Peyer's patch (tissue), 4 donors: ENCODE measurements at regions not wholly inside any gene's neighbourhood (a gene's known extent, or its start where the extent isn't known, plus 50 kb on each side); places are given as distances from the start of the nearest gene placed in this dataset.

ENCODE experiments used
- DNase-seq, 3 donors: peaks; one replicate each; pipeline ENCODE4 v3.0.0-alpha.2; 2017 to 2019
- H3K27ac ChIP-seq, 4 donors: fragments of 200-600 bp; sonication (generic); one replicate each; pipeline ENCODE4 v1.5.1; 2016 to 2019
- H3K27me3 ChIP-seq, 2 donors: fragments of 200-600 bp; sonication (generic); one replicate each; pipeline ENCODE4 v1.5.1; 2019
- H3K36me3 ChIP-seq, 3 donors: fragments of 200-600 bp; sonication (generic); one replicate each; pipeline ENCODE4 v1.5.1; 2016 to 2019
- H3K4me1 ChIP-seq, 4 donors: fragments of 200-600 bp; sonication (generic); one replicate each; pipeline ENCODE4 v1.5.1; 2016 to 2019
- H3K4me3 ChIP-seq, 4 donors: fragments of 200-600 bp; sonication (generic); 1 replicate in 3 of 4; 2 replicates in 1 of 4; pipeline ENCODE4 v1.5.1; 2016 to 2019; ENCODE audit warnings: mild to moderate bottlenecking in 1 of 4
- H3K9me3 ChIP-seq, 4 donors: fragments of 200-600 bp; sonication (generic); one replicate each; pipeline ENCODE4 v1.5.1; 2016 to 2019; ENCODE audit warnings: mild to moderate bottlenecking in 1 of 4
- POLR2A ChIP-seq, 2 donors: fragments of 450-650 bp; IDR thresholded peaks; one replicate each; pipeline ENCODE4 v1.5.1; 2017; ENCODE audit warnings: antibody characterized with exemption in 2 of 2, mild to moderate bottlenecking in 2 of 2, moderate library complexity in 2 of 2
- TF ChIP-seq, protein P1 (sequence below), 6 experiments: fragments of 450-650 bp in 4 of 6; fragments of 200-600 bp in 2 of 6; sonication (generic) in 1 of 6; IDR thresholded peaks; one replicate each; pipeline ENCODE4 v1.5.1; 2017 to 2019; ENCODE audit warnings: antibody characterized with exemption in 6 of 6, mild to moderate bottlenecking in 3 of 6, moderate library complexity in 1 of 6

- no peaks in the 10 kb centered on the region for H3K36me3 ChIP-seq
- TF ChIP-seq POLR2A (IDR thresholded peaks at IDR 0.05), result no peak
- TF ChIP-seq, protein P1, sequence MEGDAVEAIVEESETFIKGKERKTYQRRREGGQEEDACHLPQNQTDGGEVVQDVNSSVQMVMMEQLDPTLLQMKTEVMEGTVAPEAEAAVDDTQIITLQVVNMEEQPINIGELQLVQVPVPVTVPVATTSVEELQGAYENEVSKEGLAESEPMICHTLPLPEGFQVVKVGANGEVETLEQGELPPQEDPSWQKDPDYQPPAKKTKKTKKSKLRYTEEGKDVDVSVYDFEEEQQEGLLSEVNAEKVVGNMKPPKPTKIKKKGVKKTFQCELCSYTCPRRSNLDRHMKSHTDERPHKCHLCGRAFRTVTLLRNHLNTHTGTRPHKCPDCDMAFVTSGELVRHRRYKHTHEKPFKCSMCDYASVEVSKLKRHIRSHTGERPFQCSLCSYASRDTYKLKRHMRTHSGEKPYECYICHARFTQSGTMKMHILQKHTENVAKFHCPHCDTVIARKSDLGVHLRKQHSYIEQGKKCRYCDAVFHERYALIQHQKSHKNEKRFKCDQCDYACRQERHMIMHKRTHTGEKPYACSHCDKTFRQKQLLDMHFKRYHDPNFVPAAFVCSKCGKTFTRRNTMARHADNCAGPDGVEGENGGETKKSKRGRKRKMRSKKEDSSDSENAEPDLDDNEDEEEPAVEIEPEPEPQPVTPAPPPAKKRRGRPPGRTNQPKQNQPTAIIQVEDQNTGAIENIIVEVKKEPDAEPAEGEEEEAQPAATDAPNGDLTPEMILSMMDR (IDR thresholded peaks at IDR 0.05), result no peak
- H3K4me1 ChIP-seq, result no peaks in the 10 kb centered on the region
- H3K4me3 ChIP-seq, result no peak overlapping the region
- no peaks in the 10 kb centered on the region for H3K27me3 ChIP-seq
- no peak overlapping the region for H3K27ac ChIP-seq
- no peaks in the 10 kb centered on the region for H3K9me3 ChIP-seq
- DNase-seq, result no peak
These were observed 123.0 kb downstream of the CBLN4 start for GRCh38 chr20:55882286-55882685.

GRCh38 chr20:55881204-55881603, 124.1 kb downstream of the CBLN4 start:
- no peaks in the 10 kb centered on the region for H3K36me3 ChIP-seq
- TF ChIP-seq POLR2A (IDR thresholded peaks at IDR 0.05), result no peak
- TF ChIP-seq, protein P1 (IDR thresholded peaks at IDR 0.05), result no peak
- no peak overlapping the region for H3K27ac ChIP-seq
- H3K4me3 ChIP-seq, result no peak overlapping the region
- H3K9me3 ChIP-seq, result no peaks in the 10 kb centered on the region
- H3K4me1 ChIP-seq, result no peaks in the 10 kb centered on the region
- DNase-seq, result no peak
- H3K27me3 ChIP-seq, result no peaks in the 10 kb centered on the region

DNA sequence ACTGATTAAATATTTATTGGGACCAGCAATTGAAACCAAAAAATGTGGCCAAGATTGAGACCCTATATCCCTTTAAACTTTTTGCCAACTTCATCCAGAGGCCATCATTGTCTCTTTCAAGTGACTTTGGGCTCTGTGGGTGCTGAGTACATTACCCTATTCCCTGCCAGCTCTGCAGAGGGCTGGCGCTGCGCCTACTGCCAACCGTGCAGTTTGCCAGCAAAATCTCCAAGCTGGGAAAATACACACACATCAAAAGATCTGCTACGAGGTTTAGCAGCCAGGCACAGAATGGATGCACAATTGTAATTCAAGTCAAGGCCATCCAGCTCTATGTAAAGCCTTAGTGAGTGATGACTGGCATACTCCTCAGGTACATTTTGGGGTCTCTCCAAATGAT, 125.0 kb downstream of the CBLN4 start:
- no peaks in the 10 kb centered on the region for H3K27me3 ChIP-seq
- no peaks in the 10 kb centered on the region for H3K9me3 ChIP-seq
- H3K27ac ChIP-seq, result no peak overlapping the region
- DNase-seq, result no peak
- no peaks in the 10 kb centered on the region for H3K4me1 ChIP-seq
- no peak overlapping the region for H3K4me3 ChIP-seq
- TF ChIP-seq, protein P1 (IDR thresholded peaks at IDR 0.05), result no peak
- no peak for TF ChIP-seq POLR2A (IDR thresholded peaks at IDR 0.05)
- no peaks in the 10 kb centered on the region for H3K36me3 ChIP-seq

GRCh38 chr20:55855052-55855451, 150.3 kb downstream of the CBLN4 start:
- no peak for TF ChIP-seq POLR2A (IDR thresholded peaks at IDR 0.05)
- TF ChIP-seq, protein P1 (IDR thresholded peaks at IDR 0.05), result no peak
- H3K9me3 ChIP-seq, result no peaks in the 10 kb centered on the region
- H3K27me3 ChIP-seq, result no peaks in the 10 kb centered on the region
- DNase-seq, result no peak
- no peaks in the 10 kb centered on the region for H3K4me1 ChIP-seq
- no peak overlapping the region for H3K27ac ChIP-seq
- H3K4me3 ChIP-seq, result no peak overlapping the region
- no peaks in the 10 kb centered on the region for H3K36me3 ChIP-seq

- Histone ChIP-seq H3K36me3 (no peaks in the 10 kb centered on the region), H3K9me3 (no peaks in the 10 kb centered on the region), H3K27ac (no peak overlapping the region), H3K27me3 (no peaks in the 10 kb centered on the region), H3K4me3 (no peak overlapping the region), H3K4me1 (no peaks in the 10 kb centered on the region)
- no peak for DNase-seq
- TF ChIP-seq POLR2A (IDR thresholded peaks at IDR 0.05), result no peak
- TF ChIP-seq, protein P1 (IDR thresholded peaks at IDR 0.05), result no peak
These were observed 175.0 kb downstream of the CBLN4 start for GRCh38 chr20:55830121-55830827.

- H3K27me3 ChIP-seq, result no peaks in the 10 kb centered on the region
- H3K9me3 ChIP-seq, result no peaks in the 10 kb centered on the region
- no peaks in the 10 kb centered on the region for H3K4me1 ChIP-seq
- H3K36me3 ChIP-seq, result no peaks in the 10 kb centered on the region
- H3K4me3 ChIP-seq, result no peak overlapping the region
- TF ChIP-seq POLR2A (IDR thresholded peaks at IDR 0.05), result no peak
- TF ChIP-seq, protein P1 (IDR thresholded peaks at IDR 0.05), result no peak
- no peak overlapping the region for H3K27ac ChIP-seq
- DNase-seq, result no peak
These were observed 200.2 kb downstream of the CBLN4 start for GRCh38 chr20:55805138-55805537.
